ENCODE measurements at regions not wholly inside any gene's neighbourhood (a gene's known extent, or its start where the extent isn't known, plus 50 kb on each side); places are given as distances from the start of the nearest gene placed in this dataset.

- CTCF ChIA-PET = interaction anchor here (1.6 kb wide), 1 partner anchor 10 kb away, joined by 4 read pairs; no protein-coding TSS in a partner anchor
- TF ChIP-seq CTCF (IDR thresholded peaks at IDR 0.05; ENCODE audit: control extremely low read depth, extremely low read depth, low read depth, missing control alignments) = no peak
- POLR2A ChIA-PET = no interaction called here
- no peak for DNase-seq (ENCODE audit: extremely low spot score)
Observed at GRCh38 chr5:73311291-73312110, 137.1 kb downstream of the FOXD1 start.

- no peak for DNase-seq (ENCODE audit: extremely low spot score)
- POLR2A ChIA-PET = no interaction called here
- no peak for TF ChIP-seq CTCF (IDR thresholded peaks at IDR 0.05; ENCODE audit: control extremely low read depth, extremely low read depth, low read depth, missing control alignments)
- CTCF ChIA-PET = no interaction called here
Observed at GRCh38 chr5:73307645-73308355, 134.8 kb downstream of the TMEM174 start.

GRCh38 chr5:73306741-73307275 lies 133.8 kb downstream of the TMEM174 start:
- ChIA-PET CTCF (no interaction called here), POLR2A (no interaction called here)
- no peak for DNase-seq (ENCODE audit: extremely low spot score)
- TF ChIP-seq CTCF (IDR thresholded peaks at IDR 0.05; ENCODE audit: control extremely low read depth, extremely low read depth, low read depth, missing control alignments) = no peak

- ChIA-PET POLR2A (no interaction called here), CTCF (interaction anchor here (1.1 kb wide), 1 partner anchor 8 kb away, joined by 3 read pairs; no protein-coding TSS in a partner anchor)
- no peak for TF ChIP-seq CTCF (IDR thresholded peaks at IDR 0.05; ENCODE audit: control extremely low read depth, extremely low read depth, low read depth, missing control alignments)
- DNase-seq (ENCODE audit: extremely low spot score) = no peak
Observed at GRCh38 chr5:73306078-73306719, 133.2 kb downstream of the TMEM174 start.

GRCh38 chr5:73305386-73305785 lies 132.4 kb downstream of the TMEM174 start:
- no peak for TF ChIP-seq CTCF (IDR thresholded peaks at IDR 0.05; ENCODE audit: control extremely low read depth, extremely low read depth, low read depth, missing control alignments)
- DNase-seq (ENCODE audit: extremely low spot score) = no peak
- ChIA-PET CTCF (interaction anchor here (1.1 kb wide), 1 partner anchor 9 kb away, joined by 3 read pairs; no protein-coding TSS in a partner anchor), POLR2A (no interaction called here)

GRCh38 chr5:73304381-73304780 lies 131.4 kb downstream of the TMEM174 start:
- no peak for DNase-seq (ENCODE audit: extremely low spot score)
- TF ChIP-seq CTCF (IDR thresholded peaks at IDR 0.05; ENCODE audit: control extremely low read depth, extremely low read depth, low read depth, missing control alignments) = no peak
- CTCF ChIA-PET = interaction anchor here (0.6 kb wide), 1 partner anchor 88 kb away, joined by 3 read pairs; no protein-coding TSS in a partner anchor
- POLR2A ChIA-PET = no interaction called here
